ENCODE measurements at regions not wholly inside any gene's neighbourhood (a gene's known extent, or its start where the extent isn't known, plus 50 kb on each side); places are given as distances from the start of the nearest gene placed in this dataset.

DNA sequence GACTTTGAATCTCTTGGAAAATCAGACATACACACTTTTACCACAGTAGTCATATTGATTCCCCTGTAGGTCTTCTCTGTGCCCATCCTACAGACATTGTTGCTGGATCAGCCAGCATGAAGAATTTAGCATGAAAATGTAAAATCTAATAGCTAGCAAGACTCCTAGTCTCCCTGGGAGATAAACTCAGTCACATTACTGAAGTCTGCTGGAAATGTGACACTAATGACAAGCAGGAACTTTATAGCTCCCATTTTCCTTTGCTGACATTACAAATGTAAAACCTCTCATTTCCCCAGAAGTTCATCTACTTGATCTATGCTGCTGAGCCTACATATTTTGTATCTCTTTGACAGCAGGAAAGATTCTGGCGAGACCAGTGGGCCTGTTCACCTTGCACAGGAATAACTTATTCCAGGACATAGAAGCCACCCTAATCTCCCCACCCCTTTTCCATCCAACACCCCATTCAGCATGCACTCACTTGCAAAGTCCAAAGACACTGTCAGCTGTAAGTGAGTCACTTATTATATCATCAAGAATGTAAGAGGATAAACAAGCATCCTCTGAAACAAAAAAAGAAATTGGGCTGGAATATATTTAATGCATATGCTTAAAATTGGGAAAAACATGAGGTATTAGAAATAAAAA is 648.3 kb upstream of the PKDCC start:
- H3K36me3 ChIP-seq, result no peaks in the 10 kb centered on the region
- no peak overlapping the region for H3K4me3 ChIP-seq (ENCODE audit: low read depth in 1 of 2, low read length in 1 of 2)
- no peaks in the 10 kb centered on the region for H3K9me3 ChIP-seq
- H3K4me1 ChIP-seq (ENCODE audit: control insufficient read depth in 1 of 2, insufficient read depth in 1 of 2, low read depth in 1 of 2, low read length in 1 of 2), result no peaks in the 10 kb centered on the region
- no peaks in the 10 kb centered on the region for H3K27me3 ChIP-seq
- TF ChIP-seq, protein P1, sequence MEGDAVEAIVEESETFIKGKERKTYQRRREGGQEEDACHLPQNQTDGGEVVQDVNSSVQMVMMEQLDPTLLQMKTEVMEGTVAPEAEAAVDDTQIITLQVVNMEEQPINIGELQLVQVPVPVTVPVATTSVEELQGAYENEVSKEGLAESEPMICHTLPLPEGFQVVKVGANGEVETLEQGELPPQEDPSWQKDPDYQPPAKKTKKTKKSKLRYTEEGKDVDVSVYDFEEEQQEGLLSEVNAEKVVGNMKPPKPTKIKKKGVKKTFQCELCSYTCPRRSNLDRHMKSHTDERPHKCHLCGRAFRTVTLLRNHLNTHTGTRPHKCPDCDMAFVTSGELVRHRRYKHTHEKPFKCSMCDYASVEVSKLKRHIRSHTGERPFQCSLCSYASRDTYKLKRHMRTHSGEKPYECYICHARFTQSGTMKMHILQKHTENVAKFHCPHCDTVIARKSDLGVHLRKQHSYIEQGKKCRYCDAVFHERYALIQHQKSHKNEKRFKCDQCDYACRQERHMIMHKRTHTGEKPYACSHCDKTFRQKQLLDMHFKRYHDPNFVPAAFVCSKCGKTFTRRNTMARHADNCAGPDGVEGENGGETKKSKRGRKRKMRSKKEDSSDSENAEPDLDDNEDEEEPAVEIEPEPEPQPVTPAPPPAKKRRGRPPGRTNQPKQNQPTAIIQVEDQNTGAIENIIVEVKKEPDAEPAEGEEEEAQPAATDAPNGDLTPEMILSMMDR (IDR thresholded peaks at IDR 0.05), result no peak
- H3K27ac ChIP-seq, result no peak overlapping the region

DNA sequence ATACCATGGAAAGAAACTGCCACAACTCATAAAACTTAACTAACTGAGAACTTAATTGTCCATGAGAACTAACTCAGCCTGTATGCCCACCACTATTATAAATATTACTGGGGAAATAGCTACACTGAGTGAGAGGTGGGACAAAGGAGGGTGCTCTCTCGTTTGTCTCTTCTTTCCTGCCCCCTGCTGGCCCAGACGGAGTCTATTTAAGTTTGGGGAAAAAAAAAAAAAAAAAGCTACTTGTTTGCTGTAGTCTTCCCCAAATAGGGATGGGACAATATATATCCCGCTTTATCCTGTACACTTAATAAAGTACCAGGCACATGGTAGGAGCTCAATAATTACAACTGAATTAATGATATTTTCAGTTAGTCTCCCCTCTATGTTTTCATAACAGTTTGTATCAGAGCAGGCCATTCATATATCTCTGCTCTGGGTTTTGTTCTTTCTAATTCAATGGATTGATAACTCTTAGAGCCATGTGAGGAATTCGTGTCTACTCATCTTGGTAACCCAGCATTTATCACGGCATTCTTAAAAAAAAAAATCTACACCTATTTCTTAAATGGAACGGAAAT is 647.6 kb upstream of the PKDCC start:
- H3K27me3 ChIP-seq, result no peaks in the 10 kb centered on the region
- H3K4me3 ChIP-seq (ENCODE audit: low read depth in 1 of 2, low read length in 1 of 2), result no peak overlapping the region
- no peaks in the 10 kb centered on the region for H3K4me1 ChIP-seq (ENCODE audit: control insufficient read depth in 1 of 2, insufficient read depth in 1 of 2, low read depth in 1 of 2, low read length in 1 of 2)
- no peaks in the 10 kb centered on the region for H3K36me3 ChIP-seq
- TF ChIP-seq, protein P1 (IDR thresholded peaks at IDR 0.05), result no peak
- no peaks in the 10 kb centered on the region for H3K9me3 ChIP-seq
- H3K27ac ChIP-seq, result no peak overlapping the region

DNA sequence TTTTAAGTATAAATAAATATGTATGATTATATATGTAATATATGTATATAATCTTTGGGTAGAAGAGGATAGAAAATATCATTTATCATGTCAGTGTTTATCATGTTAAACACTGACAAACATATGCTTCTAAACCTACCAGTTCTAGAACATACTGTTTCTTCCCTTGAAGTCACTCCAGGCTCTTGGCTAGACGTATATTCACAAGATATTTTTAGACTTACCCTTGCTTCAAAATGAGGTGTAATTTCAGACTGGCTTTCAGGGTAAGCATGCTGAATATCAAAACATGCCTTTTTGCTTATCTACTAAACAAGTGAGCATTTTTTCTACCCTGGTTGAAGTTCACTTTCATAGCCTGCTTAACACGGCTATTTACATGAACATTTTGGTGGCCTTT is 642.4 kb upstream of the PKDCC start:
- Histone ChIP-seq H3K9me3 (no peaks in the 10 kb centered on the region), H3K27me3 (no peaks in the 10 kb centered on the region), H3K4me3 (ENCODE audit: low read depth in 1 of 2, low read length in 1 of 2) (no peak overlapping the region), H3K36me3 (no peaks in the 10 kb centered on the region), H3K4me1 (ENCODE audit: control insufficient read depth in 1 of 2, insufficient read depth in 1 of 2, low read depth in 1 of 2, low read length in 1 of 2) (no peaks in the 10 kb centered on the region), H3K27ac (no peak overlapping the region)
- TF ChIP-seq, protein P1 (IDR thresholded peaks at IDR 0.05), result no peak

DNA sequence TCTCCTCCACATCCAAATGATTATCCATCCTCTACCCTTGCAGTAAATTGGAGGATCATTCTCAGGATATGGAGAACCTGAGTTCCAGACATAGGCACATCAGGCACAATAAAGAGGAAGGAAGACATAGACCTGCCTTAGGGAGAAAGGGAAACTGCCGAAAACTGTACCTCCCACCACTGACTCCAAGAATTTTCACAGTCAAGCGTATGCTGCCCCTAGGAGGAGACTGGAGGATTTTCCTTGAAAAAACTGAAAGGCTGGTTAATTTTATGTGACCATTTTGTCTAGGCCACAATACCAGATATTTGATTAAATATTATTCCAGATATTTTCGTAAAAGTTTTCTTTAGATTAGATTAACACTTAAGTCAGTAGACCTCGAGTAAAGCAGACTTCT is 638.5 kb upstream of the PKDCC start:
- no peaks in the 10 kb centered on the region for H3K27me3 ChIP-seq
- H3K4me3 ChIP-seq (ENCODE audit: low read depth in 1 of 2, low read length in 1 of 2), result no peak overlapping the region
- no peaks in the 10 kb centered on the region for H3K36me3 ChIP-seq
- H3K4me1 ChIP-seq (ENCODE audit: control insufficient read depth in 1 of 2, insufficient read depth in 1 of 2, low read depth in 1 of 2, low read length in 1 of 2), result no peaks in the 10 kb centered on the region
- no peak overlapping the region for H3K27ac ChIP-seq
- TF ChIP-seq, protein P1 (IDR thresholded peaks at IDR 0.05), result no peak
- no peaks in the 10 kb centered on the region for H3K9me3 ChIP-seq

DNA sequence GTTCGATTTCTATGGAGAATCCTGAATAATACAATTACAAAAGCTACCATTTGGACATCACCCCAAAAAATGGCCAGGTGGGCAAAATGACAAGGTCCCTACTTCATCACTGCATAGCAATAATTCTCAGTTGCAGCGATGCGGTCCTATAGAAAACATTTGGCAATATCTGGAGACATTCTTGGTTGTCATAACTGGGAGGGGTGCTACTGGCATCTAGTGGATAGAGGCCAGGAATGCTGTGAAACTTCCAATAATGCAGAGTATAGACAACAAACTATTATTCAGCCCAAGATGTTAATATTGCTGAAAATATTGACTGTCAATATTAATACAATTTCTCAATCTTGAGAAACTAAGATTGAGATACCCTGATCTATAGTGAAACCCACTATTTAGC is 637.8 kb upstream of the PKDCC start:
- TF ChIP-seq, protein P1 (IDR thresholded peaks at IDR 0.05), result no peak
- Histone ChIP-seq H3K27me3 (no peaks in the 10 kb centered on the region), H3K36me3 (no peaks in the 10 kb centered on the region), H3K4me3 (ENCODE audit: low read depth in 1 of 2, low read length in 1 of 2) (no peak overlapping the region), H3K9me3 (no peaks in the 10 kb centered on the region), H3K4me1 (ENCODE audit: control insufficient read depth in 1 of 2, insufficient read depth in 1 of 2, low read depth in 1 of 2, low read length in 1 of 2) (no peaks in the 10 kb centered on the region), H3K27ac (no peak overlapping the region)
